OCI-LY7 (cell line): ENCODE measurements at regions not wholly inside any gene's neighbourhood (a gene's known extent, or its start where the extent isn't known, plus 50 kb on each side); places are given as distances from the start of the nearest gene placed in this dataset.

ENCODE experiments used
- BruUV-seq: library from RNA; stranded (reverse); fragments of 400-500 nt; replicated peaks from 2 replicates; lab custom pipeline; 2021; lab: Mats Ljungman, UMichigan
- CTCF ChIA-PET: fragments of 300-600 bp; sonication (Branson Sonifier 250); formaldehyde crosslinking; loops from one replicate; lab custom pipeline; 2022; ENCODE audit warnings: antibody characterized with exemption; ENCODE audit not compliant: unreplicated experiment; lab: Charles Lee
- POLR2A ChIA-PET: fragments of 300-600 bp; sonication (Branson Sonifier 250); formaldehyde crosslinking; loops from one replicate; lab custom pipeline; 2022; ENCODE audit warnings: antibody characterized with exemption; lab: Charles Lee
- DNase-seq: peaks from one replicate; pipeline ENCODE4 v3.0.0-alpha.2; 2015; ENCODE audit warnings: low spot score
- H2AFZ ChIP-seq: fragments of 200-600 bp; sonication (generic), shearing (Covaris generic); 2 replicates; pipeline ENCODE4 v1.6.1; 2014; ENCODE audit warnings: mild to moderate bottlenecking, antibody characterized with exemption, low read length, moderate library complexity
- H3K27ac ChIP-seq: fragments of 200-600 bp; sonication (generic); 2 replicates; pipeline ENCODE4 v1.5.1; 2014; ENCODE audit warnings: mixed run types, low read depth, mild to moderate bottlenecking, moderate library complexity, low read length, inconsistent platforms; ENCODE audit not compliant: poor library complexity, severe bottlenecking
- H3K36me3 ChIP-seq: fragments of 200-600 bp; sonication (generic); 2 replicates; pipeline ENCODE4 v1.6.1; 2014; ENCODE audit warnings: mild to moderate bottlenecking, antibody characterized with exemption, low read length, moderate library complexity, mixed read lengths; ENCODE audit not compliant: insufficient read depth
- H3K4me1 ChIP-seq: fragments of 200-600 bp; sonication (generic); 2 replicates; pipeline ENCODE4 v1.5.1; 2014; ENCODE audit warnings: mild to moderate bottlenecking, low read length; ENCODE audit not compliant: insufficient read depth, poor library complexity, severe bottlenecking
- H3K4me2 ChIP-seq: fragments of 200-600 bp; sonication (generic); 2 replicates; pipeline ENCODE4 v1.6.1; 2014; ENCODE audit warnings: mild to moderate bottlenecking, low read length
- H3K4me3 ChIP-seq: fragments of 200-600 bp; sonication (generic); 2 replicates; pipeline ENCODE4 v1.5.1; 2014; ENCODE audit warnings: mild to moderate bottlenecking, low read depth, low read length; ENCODE audit not compliant: poor library complexity, severe bottlenecking
- H3K79me2 ChIP-seq: fragments of 200-600 bp; sonication (generic); 2 replicates; pipeline ENCODE4 v1.6.1; 2016; ENCODE audit warnings: low read depth, mild to moderate bottlenecking, low read length, moderate library complexity, mixed read lengths; ENCODE audit not compliant: insufficient read depth
- H3K9me2 ChIP-seq: fragments of 200-600 bp; sonication (generic); 2 replicates; pipeline ENCODE4 v1.6.1; 2016; ENCODE audit warnings: mild to moderate bottlenecking, low read length, mixed read lengths; ENCODE audit not compliant: insufficient read depth
- H3K9me3 ChIP-seq: fragments of 200-600 bp; sonication (generic); 2 replicates; pipeline ENCODE4 v1.6.1; 2014; ENCODE audit warnings: mild to moderate bottlenecking, mixed run types, low read length, mixed read lengths
- H4K20me1 ChIP-seq: fragments of 200-600 bp; sonication (generic); 2 replicates; pipeline ENCODE4 v1.6.1; 2014; ENCODE audit warnings: mild to moderate bottlenecking, antibody characterized with exemption, low read length, moderate library complexity, mixed read lengths; ENCODE audit not compliant: insufficient read depth
- CTCF ChIP-seq: fragments of 200-600 bp; sonication (generic); conservative IDR thresholded peaks from 2 replicates; pipeline ENCODE4 v1.5.1; 2014; ENCODE audit warnings: mild to moderate bottlenecking, antibody characterized with exemption, low read length, moderate library complexity, mixed read lengths
- EZH2phosphoT487 ChIP-seq: fragments of 200-600 bp; sonication (generic); IDR thresholded peaks from 2 replicates; pipeline ENCODE4 v1.6.1; 2018; ENCODE audit warnings: low read depth, borderline replicate concordance, mild to moderate bottlenecking, mixed run types, antibody characterized with exemption, low read length, moderate library complexity, mixed read lengths
- intact Hi-C: fragments of 100-400 bp; cut with micrococcal nuclease; formaldehyde crosslinking; loops from one replicate; pipeline ENCODE4 v1.10.0; 2022; ENCODE audit not compliant: unreplicated experiment

DNA sequence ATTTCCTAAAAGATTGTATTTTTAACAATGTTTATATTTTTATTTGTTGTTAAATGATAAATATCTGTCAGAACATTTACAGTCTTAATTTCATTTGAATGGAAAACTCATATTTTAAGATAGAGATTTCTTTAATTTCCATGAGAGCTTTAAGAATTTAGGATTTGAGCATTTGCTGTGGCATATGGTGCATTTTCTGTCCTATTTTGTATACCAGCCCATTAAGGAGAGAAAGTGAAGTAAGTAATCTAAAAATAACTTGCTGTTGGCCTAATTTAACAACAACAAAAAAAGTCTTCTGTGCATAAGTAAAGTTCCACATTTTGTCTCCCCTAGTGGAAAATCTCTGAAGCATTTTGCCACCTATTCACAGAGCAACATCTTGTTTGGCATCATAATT, 190.9 kb upstream of the PPP1R3A start:
- H3K9me3 ChIP-seq, result no peaks in the 10 kb centered on the region
- H3K4me2 ChIP-seq, result no peak overlapping the region
- H3K4me1 ChIP-seq, result no peaks in the 10 kb centered on the region
- ChIA-PET CTCF (no interaction called here), POLR2A (no interaction called here)
- H4K20me1 ChIP-seq, result no peaks in the 10 kb centered on the region
- no TSS peak for BruUV-seq
- H3K9me2 ChIP-seq, result no peaks in the 10 kb centered on the region
- no peak overlapping the region for H2AFZ ChIP-seq
- no peak overlapping the region for H3K4me3 ChIP-seq
- no peak for DNase-seq
- no peak overlapping the region for H3K27ac ChIP-seq
- TF ChIP-seq CTCF (no peak), EZH2phosphoT487 (no peak)
- intact Hi-C loops, result no loop called here
- no peaks in the 10 kb centered on the region for H3K36me3 ChIP-seq
- H3K79me2 ChIP-seq, result no peaks in the 10 kb centered on the region

- Histone ChIP-seq H2AFZ (no peak overlapping the region), H3K9me3 (no peaks in the 10 kb centered on the region), H4K20me1 (no peaks in the 10 kb centered on the region), H3K9me2 (no peaks in the 10 kb centered on the region), H3K4me2 (no peak overlapping the region), H3K27ac (no peak overlapping the region), H3K4me3 (no peak overlapping the region), H3K4me1 (no peaks in the 10 kb centered on the region), H3K79me2 (no peaks in the 10 kb centered on the region), H3K36me3 (no peaks in the 10 kb centered on the region)
- no peak for TF ChIP-seq EZH2phosphoT487
- TF ChIP-seq CTCF, result no peak
- ChIA-PET CTCF (no interaction called here), POLR2A (no interaction called here)
- no peak for DNase-seq
- intact Hi-C loops, result no loop called here
- no TSS peak for BruUV-seq
Observed at GRCh38 chr7:114109304-114109703, 190.5 kb upstream of the PPP1R3A start.

GRCh38 chr7:114108510-114108909, 189.7 kb upstream of the PPP1R3A start:
- CTCF ChIA-PET, result no interaction called here
- no peak overlapping the region for H3K27ac ChIP-seq
- H3K4me1 ChIP-seq, result no peaks in the 10 kb centered on the region
- no peaks in the 10 kb centered on the region for H4K20me1 ChIP-seq
- H3K4me3 ChIP-seq, result no peak overlapping the region
- TF ChIP-seq EZH2phosphoT487 (no peak), CTCF (no peak)
- H3K9me3 ChIP-seq, result no peaks in the 10 kb centered on the region
- intact Hi-C loops, result no loop called here
- H3K79me2 ChIP-seq, result no peaks in the 10 kb centered on the region
- no peaks in the 10 kb centered on the region for H3K9me2 ChIP-seq
- no TSS peak for BruUV-seq
- no peak overlapping the region for H3K4me2 ChIP-seq
- H3K36me3 ChIP-seq, result no peaks in the 10 kb centered on the region
- no peak for DNase-seq
- H2AFZ ChIP-seq, result no peak overlapping the region
- POLR2A ChIA-PET, result no interaction called here
